ENCODE measurements at regions not wholly inside any gene's neighbourhood (a gene's known extent, or its start where the extent isn't known, plus 50 kb on each side); places are given as distances from the start of the nearest gene placed in this dataset.

DNA sequence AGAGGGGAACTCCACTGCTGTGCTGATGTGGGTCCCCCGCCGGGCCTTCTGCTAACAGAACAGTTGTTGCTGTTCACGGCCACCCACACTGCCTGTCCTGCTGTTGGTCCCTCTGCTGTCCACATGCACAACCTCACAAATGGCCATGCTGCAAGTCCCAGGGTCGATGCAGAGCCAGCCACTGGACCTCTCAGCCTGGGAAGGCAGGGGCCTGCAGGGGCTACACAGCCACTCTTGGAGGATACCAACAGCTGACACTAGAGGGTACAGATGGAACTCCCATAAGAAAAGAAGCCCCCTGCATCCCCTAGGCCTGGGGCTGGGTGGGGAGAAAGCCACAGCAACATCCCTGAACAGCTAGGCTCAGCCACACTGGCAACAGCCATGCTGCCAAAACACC lies 104.4 kb upstream of the IQSEC1 start:
- Histone ChIP-seq H3K9me3 (ENCODE audit: control insufficient read depth, low read length) (no peaks in the 10 kb centered on the region), H3K9ac (no peak overlapping the region), H3K27me3 (ENCODE audit: control insufficient read depth, insufficient read depth, low read length) (no peaks in the 10 kb centered on the region), H3K4me3 (ENCODE audit: low read depth, low read length) (no peak overlapping the region), H3K4me1 (no peaks in the 10 kb centered on the region), H3K79me2 (no peaks in the 10 kb centered on the region), H3K4me2 (ENCODE audit: low read length) (no peak overlapping the region), H3K27ac (no peak overlapping the region), H3K36me3 (ENCODE audit: control insufficient read depth, insufficient read depth, low read length) (no peaks in the 10 kb centered on the region), H2AFZ (no peak overlapping the region)
- TF ChIP-seq, protein P1, sequence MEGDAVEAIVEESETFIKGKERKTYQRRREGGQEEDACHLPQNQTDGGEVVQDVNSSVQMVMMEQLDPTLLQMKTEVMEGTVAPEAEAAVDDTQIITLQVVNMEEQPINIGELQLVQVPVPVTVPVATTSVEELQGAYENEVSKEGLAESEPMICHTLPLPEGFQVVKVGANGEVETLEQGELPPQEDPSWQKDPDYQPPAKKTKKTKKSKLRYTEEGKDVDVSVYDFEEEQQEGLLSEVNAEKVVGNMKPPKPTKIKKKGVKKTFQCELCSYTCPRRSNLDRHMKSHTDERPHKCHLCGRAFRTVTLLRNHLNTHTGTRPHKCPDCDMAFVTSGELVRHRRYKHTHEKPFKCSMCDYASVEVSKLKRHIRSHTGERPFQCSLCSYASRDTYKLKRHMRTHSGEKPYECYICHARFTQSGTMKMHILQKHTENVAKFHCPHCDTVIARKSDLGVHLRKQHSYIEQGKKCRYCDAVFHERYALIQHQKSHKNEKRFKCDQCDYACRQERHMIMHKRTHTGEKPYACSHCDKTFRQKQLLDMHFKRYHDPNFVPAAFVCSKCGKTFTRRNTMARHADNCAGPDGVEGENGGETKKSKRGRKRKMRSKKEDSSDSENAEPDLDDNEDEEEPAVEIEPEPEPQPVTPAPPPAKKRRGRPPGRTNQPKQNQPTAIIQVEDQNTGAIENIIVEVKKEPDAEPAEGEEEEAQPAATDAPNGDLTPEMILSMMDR (IDR thresholded peaks at IDR 0.05) = no peak

DNA sequence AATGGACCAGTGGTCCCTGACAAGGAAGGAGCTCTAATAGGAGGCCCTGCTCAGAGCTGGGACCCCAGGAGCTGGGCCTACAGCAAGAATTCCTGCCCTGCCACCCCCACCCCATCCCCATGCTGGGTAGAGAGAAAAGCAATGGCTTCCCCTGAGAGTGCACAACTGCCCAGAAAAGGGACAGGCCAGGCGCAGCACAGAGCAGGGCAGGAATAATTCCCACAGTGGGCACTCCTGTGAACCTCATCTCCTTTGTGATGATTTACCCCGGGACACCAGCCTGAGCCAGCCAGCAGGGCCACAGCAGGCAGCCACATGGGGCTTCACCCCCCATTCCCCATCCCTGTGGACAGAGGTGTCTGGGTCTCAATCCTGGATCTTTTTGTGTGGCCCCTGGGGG lies 104.0 kb upstream of the IQSEC1 start:
- no peak overlapping the region for H3K9ac ChIP-seq
- no peaks in the 10 kb centered on the region for H3K36me3 ChIP-seq (ENCODE audit: control insufficient read depth, insufficient read depth, low read length)
- TF ChIP-seq, protein P1 (IDR thresholded peaks at IDR 0.05) = no peak
- no peak overlapping the region for H3K4me3 ChIP-seq (ENCODE audit: low read depth, low read length)
- H3K4me1 ChIP-seq = no peaks in the 10 kb centered on the region
- H3K9me3 ChIP-seq (ENCODE audit: control insufficient read depth, low read length) = no peaks in the 10 kb centered on the region
- no peaks in the 10 kb centered on the region for H3K27me3 ChIP-seq (ENCODE audit: control insufficient read depth, insufficient read depth, low read length)
- H3K4me2 ChIP-seq (ENCODE audit: low read length) = no peak overlapping the region
- H3K27ac ChIP-seq = no peak overlapping the region
- H2AFZ ChIP-seq = no peak overlapping the region
- H3K79me2 ChIP-seq = no peaks in the 10 kb centered on the region

DNA sequence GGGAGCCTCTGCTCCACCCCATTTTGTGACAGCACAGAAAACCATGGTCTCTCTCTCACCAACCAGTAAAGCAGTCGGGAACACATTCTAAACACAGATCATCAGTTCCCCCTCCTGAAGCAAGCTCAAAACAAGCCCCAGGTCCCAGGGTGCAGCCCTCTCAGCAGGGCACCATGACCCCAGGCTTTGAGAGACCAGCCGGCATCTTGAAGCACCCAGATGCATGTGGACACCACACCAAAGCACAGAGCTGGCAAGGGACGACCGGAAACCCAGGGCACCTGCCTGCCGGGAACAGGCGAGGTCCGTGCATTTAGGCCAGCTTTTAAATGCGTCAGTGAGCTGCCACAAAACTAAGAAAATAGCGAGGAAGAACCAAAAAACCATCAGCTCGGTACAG lies 103.2 kb upstream of the IQSEC1 start:
- Histone ChIP-seq H3K4me1 (no peaks in the 10 kb centered on the region), H3K9ac (no peak overlapping the region), H3K27me3 (ENCODE audit: control insufficient read depth, insufficient read depth, low read length) (no peaks in the 10 kb centered on the region), H2AFZ (no peak overlapping the region), H3K9me3 (ENCODE audit: control insufficient read depth, low read length) (no peaks in the 10 kb centered on the region), H3K4me3 (ENCODE audit: low read depth, low read length) (no peak overlapping the region), H3K79me2 (no peaks in the 10 kb centered on the region), H3K36me3 (ENCODE audit: control insufficient read depth, insufficient read depth, low read length) (no peaks in the 10 kb centered on the region), H3K27ac (no peak overlapping the region), H3K4me2 (ENCODE audit: low read length) (no peak overlapping the region)
- TF ChIP-seq, protein P1 (IDR thresholded peaks at IDR 0.05) = no peak

DNA sequence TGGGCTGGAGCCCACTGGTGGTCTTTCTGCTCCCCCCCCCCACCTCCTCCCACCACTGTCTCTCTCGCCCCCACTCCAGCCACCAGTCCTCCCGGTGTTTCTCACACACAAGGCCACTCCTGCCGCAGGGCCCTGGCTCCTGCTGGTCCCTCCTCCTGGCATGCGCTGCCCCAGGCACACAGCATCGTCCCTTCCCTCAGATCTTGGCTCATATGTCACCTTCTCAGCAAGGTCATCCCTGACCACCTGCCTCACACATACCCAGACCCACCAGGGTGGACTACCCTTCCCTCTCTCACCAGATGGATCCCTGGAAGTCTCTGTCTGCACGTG lies 101.5 kb upstream of the IQSEC1 start:
- TF ChIP-seq, protein P1 (IDR thresholded peaks at IDR 0.05) = no peak
- Histone ChIP-seq H3K4me3 (ENCODE audit: low read depth, low read length) (no peak overlapping the region), H3K4me1 (no peaks in the 10 kb centered on the region), H3K27ac (no peak overlapping the region), H3K79me2 (no peaks in the 10 kb centered on the region), H3K27me3 (ENCODE audit: control insufficient read depth, insufficient read depth, low read length) (no peaks in the 10 kb centered on the region), H3K9ac (no peak overlapping the region), H3K9me3 (ENCODE audit: control insufficient read depth, low read length) (no peaks in the 10 kb centered on the region), H3K4me2 (ENCODE audit: low read length) (no peak overlapping the region), H2AFZ (no peak overlapping the region), H3K36me3 (ENCODE audit: control insufficient read depth, insufficient read depth, low read length) (no peaks in the 10 kb centered on the region)

DNA sequence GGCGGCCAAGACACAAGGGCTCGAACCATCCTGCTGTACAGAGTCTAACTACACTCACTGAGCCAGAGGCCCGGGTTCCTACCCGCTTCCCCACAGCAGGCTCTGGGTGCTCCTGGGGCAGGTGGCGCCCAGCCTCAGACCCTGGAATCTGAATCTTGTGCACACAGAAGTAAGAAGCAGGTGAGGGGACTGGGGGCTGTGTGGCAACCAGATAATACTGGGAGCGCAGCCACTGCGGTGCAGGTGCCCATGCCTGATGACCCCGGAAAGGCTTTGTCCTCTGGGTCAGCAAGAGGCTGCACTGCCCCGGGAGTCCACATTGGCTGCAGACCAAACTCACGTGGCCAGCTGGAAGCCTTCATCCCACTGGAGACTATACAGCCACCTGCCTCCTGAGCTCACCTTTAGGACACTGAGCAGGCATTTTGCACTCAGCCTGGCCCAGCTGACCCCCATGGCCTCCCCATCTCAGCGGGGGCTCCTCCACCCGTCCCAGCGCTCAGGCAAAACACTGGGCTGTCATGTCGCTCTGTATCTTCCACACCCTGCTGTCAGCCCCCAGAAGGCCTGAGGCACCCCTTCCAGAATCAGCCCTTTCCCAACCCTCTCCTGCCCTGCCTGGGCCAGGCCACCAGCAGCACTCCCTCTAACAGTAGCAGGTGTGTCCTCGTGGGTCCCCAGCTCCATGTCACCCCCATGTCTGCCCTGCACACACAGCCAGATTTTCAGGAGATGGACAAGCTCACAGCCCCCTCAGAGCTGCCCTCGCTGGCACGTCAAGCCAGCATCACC lies 101.0 kb upstream of the IQSEC1 start:
- H3K9me3 ChIP-seq (ENCODE audit: control insufficient read depth, low read length) = no peaks in the 10 kb centered on the region
- TF ChIP-seq, protein P1 (IDR thresholded peaks at IDR 0.05) = no peak
- no peaks in the 10 kb centered on the region for H3K36me3 ChIP-seq (ENCODE audit: control insufficient read depth, insufficient read depth, low read length)
- no peak overlapping the region for H3K9ac ChIP-seq
- H3K27me3 ChIP-seq (ENCODE audit: control insufficient read depth, insufficient read depth, low read length) = no peaks in the 10 kb centered on the region
- no peaks in the 10 kb centered on the region for H3K79me2 ChIP-seq
- H3K4me3 ChIP-seq (ENCODE audit: low read depth, low read length) = no peak overlapping the region
- H3K4me2 ChIP-seq (ENCODE audit: low read length) = no peak overlapping the region
- H3K27ac ChIP-seq = no peak overlapping the region
- H3K4me1 ChIP-seq = no peaks in the 10 kb centered on the region
- no peak overlapping the region for H2AFZ ChIP-seq

All from parathyroid adenoma (tissue), 2 donors.